CD4-positive, alpha-beta T cell treated with Interleukin-17A for 4 hours (primary cell): ENCODE measurements at regions not wholly inside any gene's neighbourhood (a gene's known extent, or its start where the extent isn't known, plus 50 kb on each side); places are given as distances from the start of the nearest gene placed in this dataset.
"Not testable (repeated sequence)": the region's sequence is repeated elsewhere in the genome, so short reads cannot be mapped to it uniquely, and the experiment has no call there.

Source experiments
- DNase-seq: peaks from one replicate; pipeline ENCODE4 v3.0.0-alpha.2; 2020; ENCODE audit warnings: mixed read lengths

DNA sequence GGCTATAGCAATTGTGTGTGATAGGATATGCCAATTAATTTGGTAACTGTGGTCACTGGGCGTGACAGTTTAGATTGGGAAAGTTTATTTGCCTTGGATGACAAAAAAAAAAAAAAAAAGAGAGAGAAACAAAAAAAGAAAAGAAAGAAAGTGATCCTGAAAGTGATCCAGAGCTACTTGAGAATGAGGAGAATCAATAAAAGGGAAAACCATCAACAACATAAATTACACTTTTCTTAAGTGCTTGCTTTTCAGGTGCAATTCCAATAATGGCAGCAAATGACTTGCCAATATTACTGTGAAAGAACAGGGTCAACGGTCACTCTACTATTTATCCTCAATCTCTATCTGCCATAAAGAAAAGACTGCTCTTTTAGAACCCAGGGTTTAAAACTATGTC, 191.8 kb upstream of the SEMA3C start:
- no peak for DNase-seq

DNA sequence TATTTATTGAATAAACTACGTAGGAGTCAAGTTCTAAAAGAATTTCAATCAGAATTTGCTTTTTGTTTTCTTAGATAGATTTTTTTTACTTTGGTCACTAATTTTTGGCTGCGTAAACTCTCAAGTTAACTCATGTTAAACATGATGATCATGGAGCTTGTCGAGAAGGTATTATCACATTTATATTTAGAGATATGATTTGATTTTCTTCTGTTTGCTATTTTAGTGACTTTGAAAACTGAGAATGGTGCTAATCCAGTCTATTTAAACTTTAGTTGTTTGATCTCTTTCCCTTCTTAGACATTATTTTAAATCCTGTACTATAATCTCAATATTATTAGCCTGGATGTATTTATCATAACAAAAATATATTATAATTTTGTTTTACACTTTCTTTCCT, 179.4 kb upstream of the SEMA3C start:
- DNase-seq, result no peak

DNA sequence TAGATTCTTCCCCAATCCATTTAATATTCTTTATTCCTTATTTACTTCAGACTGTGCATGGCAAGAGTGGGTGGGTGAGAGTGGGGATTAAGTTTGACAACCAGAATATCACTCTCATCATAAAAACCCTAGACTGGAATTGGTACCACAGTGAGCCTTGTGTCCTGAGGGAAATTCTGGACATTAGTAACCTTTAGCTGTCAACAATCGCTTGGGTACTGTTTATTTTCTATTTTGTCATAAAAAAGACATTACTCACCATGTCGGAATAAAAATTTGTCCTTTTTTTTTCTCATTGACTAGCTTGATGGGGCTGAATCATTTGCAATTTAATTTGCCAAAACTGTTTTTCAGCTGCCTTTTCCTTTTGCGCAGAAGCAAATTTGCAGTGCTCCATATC, 176.1 kb upstream of the SEMA3C start:
- DNase-seq, result no peak

DNA sequence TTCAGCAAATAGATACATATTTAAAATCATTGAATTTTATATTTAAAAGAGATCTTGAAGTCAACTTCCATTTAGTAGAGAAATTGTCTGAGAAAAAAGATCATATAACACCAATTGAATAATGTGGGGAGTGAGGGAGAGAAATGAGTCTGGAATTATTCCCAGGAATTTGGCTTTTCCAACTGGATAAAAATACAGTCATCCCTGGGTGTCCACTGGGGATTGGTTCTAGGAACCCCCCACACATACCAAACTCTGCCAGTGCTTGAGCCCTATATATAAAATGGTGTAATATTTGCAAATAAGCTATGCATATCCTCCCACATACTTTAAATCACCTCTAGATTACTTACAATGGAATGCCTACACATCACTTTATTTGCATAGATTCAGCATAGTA, 162.8 kb upstream of the SEMA3C start:
- DNase-seq, result no peak

DNA sequence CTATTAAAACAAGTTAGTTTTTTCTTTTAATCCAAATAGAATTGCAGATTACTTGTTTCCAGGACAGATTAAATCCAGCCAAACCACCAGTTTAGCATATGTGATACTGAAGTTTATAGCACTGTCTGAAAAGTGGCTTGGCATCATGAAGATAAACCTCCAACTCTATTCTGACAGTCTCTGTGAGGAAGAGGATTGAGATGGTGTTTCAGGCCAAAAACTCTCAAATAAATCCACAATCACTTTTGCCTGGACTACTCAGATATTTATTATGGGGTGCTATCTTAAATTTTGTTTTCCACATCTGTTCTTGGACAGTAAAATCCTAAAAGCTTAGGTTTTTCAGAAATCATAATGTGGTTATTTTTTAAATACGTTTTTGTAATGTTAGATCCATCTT, 161.7 kb upstream of the SEMA3C start:
- no peak for DNase-seq

DNA sequence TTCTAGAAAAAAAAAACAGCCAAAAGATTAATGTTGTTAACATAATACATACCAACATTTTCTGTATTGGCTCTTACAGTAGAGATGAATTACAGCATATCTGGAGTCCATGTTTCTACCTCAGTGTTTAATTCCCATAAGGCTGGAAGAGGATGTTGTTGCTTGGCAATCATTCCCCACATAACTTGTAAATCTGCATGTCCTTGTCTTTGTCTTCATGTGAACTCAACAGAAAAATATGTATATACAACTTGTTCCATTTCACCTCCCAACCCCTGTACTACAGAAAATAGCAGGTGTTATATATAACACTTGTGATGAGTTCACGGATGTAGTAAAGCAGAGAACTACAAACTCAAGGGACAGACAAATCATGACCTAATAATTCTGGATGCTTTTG, 160.9 kb upstream of the SEMA3C start:
- DNase-seq, result no peak

DNA sequence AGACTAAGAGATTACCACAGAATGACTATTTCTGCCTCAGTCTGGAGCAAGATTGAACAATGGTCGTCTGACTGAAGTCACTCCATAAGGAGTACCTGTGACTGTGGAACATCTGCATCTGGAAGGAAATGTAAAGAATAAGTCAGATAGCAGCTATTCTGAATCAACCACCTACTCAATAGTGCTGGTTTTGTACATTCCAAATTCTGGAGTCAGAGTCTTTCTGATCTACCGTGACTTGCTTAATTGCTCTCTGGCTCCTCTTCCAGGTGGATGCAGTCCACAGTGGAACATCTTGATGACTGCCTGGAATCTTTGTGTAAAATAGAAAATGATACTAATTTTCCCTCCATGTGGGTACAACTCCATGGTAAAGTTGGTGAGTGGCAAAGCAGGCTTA, 156.3 kb upstream of the SEMA3C start:
- no peak for DNase-seq

DNA sequence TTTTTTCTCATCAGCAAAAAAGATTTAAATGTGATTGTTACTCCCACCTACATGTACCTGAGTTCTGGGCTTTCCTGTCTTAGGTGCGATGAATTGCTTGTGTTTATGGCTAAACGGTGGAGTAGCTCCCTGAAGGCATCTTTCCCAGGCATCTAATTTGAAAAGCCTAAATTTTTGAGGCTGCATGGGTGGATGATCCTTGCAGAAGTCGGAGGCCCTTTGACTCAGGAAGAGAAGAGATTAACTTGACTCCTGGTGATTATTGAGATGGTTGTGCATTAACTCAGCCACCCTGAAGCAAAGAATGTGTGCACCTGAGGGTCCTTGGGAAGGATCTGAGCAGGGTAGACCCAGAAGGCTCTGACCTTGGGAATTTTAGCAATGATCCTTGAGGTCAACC, 155.6 kb upstream of the SEMA3C start:
- no peak for DNase-seq

DNA sequence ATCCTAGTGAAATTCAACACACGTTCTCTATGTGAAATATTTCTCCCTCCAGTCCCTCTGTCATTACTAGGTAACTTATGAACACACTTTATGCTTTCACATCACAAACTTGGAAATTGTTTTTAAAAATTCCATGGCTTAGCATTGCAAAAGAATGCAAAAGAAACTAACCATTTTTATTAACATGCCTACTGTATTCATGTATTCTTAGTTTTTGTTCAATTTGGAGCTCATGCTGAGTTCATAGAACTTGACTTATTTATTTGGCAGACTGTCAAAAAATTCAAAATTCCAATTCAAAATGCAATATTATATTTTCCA, 155.0 kb upstream of the SEMA3C start:
- DNase-seq, result no peak

DNA sequence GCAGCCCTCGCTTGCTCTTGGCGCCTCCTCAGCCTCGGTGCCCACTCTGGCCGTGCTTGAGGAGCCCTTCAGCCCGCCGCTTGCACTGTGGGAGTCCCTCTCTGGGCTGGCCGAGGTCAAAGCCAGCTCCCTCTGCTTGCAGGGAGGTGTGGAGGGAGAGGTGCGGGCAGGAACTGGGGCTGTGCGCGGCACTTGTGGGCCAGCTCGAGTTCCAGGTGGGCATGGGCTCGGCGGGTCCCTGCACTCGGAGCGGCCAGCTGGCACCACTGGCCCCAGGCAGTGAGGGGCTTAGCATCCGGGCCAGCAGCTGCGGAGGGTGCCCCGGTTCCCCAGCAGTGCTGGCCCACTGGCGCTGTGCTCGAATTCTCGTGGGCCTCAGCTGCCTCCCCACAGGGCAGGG, 152.1 kb upstream of the SEMA3C start:
- DNase-seq, result no peak

DNA sequence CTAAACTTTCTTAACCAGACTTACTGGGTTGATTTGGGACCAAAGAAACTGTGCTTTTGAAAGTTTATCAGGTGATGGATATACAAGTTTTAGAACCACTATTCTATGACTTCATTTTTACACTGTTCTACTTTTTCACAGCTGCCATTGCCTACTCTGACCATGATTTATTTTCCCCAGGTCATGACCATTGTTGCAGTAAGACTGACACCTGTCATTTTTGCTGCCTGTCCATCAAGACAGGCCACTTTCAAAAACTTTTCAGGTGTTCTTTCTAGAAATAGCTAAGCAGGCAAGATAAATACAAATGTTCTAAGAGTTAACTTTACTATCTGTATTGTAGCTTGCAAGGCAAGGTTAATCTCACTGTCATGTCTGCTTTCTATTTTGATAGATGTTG, 147.9 kb upstream of the SEMA3C start:
- DNase-seq, result no peak

DNA sequence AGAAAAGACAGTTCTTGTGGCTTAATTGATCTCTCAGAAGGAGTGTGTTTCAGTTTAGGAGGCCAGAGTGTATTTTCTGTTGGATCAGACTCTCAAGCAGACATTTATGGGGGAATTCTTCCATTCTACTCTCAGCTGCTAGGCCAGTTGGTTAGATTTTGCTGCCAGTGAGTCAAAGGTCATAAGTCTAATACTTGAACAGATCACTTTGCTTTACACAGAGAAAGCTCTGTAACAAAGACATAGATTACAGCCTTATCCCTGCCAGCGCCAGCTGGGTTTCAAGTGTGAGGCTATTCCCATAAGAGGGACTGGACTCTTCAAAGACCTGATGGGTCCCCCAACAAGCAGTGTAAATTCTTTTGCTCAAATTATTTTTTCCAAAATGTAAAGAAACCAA, 145.6 kb upstream of the SEMA3C start:
- DNase-seq, result no peak

DNA sequence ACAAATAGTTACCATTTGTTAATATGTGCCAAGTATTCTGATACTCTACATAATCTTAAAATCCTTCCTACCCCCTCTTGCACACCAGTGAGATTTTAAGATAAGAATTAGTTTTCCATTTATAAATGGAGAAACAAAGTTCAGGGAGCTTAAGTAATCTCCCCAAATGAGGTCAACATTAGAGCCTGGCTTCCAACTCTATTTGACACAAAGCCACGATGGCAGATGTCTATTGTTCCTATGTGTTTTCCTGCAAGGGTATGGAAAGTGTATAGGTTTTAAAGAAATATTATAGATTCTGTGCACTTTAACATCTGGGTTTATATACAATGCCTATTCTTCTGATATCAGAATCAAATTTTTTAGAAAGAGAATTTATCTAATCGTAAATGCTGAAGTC, 143.9 kb upstream of the SEMA3C start:
- DNase-seq, result no peak

DNA sequence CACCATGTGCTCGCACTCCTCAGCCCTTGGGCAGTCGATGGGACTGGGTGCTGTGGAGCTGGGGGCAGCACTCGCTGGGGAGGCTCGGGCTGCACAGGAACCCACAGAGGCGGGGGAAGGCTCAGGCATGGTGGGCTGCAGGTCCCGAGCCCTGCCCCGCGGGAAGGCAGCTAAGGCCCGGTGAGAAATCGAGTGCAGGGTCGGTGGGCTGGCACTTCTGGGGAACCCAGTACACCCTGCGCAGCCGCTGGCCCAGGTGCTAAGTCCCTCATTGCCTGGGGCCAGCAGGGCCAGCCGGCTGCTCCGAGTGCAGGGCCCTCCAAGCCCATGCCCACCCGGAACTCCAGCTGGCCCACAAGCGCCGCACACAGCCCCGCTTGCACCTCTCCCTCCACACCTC, 138.6 kb upstream of the SEMA3C start:
- DNase-seq, result not testable (repeated sequence)

DNA sequence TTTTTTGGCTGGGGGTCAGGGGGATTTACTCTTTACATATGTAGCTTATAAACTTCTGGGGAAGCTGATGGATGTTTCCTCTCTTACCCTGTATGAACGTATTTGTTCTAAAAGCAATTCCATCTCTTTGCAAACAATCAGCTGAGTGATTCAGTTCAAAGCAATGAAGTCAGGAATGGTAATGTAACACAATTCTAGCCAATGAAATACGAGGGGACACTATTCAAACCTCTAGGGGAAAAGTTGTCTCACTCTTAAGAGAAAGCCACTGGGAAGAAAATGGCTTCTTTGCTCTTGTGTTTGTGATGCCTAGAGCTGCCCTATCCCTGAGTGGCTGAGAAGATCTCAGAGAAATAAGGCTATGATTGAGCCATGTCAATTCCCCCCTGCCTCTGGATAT, 134.8 kb upstream of the SEMA3C start:
- no peak for DNase-seq

DNA sequence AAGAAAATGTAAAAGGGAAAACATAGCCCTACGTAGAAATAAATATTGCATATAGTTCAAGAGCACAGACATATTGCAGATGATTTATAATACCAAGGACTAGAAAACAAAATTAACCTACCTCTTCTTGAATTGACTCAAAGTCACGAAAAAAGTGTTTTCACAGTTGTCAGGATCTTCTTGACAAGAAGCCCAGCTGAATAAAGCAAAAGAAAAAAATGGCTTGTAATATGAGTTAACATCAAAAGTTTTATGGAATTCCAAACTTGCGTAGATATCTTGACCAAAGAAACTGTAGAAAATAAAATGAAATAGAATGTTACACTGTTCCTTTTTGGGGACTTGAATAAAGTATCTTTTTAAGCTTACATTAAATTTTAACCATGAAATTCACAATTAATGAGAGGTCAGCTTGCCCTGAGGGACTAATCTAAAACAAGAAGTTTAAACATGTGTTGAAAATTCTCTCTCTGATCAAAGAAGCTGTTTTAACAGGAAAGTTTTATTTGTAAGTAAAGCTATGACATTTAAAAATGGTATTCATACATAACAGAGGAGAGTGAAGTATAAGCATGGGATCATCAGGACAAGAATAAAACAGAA, 133.1 kb upstream of the SEMA3C start:
- no peak for DNase-seq

DNA sequence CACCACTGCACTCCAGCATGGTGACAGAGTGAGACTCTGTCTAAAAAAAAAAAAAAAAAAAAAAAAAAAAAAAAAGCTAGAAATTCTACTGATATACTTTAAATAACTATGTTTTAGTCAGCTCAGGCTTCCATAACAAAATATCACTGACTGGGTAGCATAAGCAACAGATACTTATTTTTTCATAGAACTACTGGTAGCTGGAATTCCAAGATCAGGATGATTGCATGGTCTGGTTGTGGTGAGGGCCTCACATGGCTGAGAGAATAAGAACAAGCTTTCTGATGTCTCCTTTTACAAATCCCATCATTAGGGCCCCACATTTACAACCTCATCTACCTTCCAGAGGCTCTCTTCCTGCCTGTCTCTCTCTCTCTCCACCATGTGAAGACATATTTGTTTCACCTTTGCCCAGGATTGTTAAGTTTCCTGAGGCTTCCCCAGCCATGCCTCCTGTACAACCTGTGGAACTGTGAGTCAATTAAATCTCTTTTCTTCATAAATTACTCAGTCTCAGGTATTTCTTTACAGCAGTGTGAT, 126.7 kb upstream of the SEMA3C start:
- DNase-seq, result no peak

DNA sequence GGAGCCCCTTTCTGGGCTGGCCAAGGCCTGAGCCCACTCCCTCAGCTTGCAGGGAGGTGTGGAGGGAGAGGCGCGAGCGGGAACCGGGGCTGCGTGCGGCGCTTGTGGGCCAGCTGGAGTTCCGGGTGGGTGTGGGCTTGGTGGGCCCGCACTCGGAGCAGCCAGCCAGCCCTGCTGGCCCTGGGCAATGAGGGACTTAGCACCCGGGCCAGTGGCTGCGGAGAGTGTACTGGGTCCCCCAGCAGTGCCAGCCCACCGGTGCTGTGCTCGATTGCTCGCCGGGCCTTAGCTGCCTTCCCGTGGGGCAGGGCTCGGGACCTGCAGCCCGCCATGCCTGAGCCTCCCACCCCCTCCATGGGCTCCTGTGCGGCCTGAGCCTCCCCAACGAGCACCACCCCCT, 123.8 kb upstream of the SEMA3C start:
- DNase-seq, result not testable (repeated sequence)

DNA sequence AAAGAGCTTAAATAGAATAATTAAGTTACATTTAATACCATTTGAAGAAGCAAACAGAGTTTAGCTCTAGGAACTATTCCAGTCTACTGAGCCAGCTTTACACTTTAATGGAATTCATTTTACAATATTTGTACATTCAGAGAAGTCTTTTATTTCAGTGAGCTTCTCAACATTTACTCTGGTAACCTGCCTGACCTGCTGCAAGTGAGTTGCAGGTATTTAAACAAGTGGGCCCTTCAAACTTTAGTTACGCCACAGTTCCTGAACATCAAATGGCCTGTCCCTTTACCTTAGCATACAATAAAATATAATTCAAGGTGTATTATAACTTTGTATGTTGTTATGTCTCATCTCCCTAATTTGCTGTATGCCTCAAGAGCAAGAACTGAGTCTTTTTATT, 121.6 kb upstream of the SEMA3C start:
- no peak for DNase-seq

DNA sequence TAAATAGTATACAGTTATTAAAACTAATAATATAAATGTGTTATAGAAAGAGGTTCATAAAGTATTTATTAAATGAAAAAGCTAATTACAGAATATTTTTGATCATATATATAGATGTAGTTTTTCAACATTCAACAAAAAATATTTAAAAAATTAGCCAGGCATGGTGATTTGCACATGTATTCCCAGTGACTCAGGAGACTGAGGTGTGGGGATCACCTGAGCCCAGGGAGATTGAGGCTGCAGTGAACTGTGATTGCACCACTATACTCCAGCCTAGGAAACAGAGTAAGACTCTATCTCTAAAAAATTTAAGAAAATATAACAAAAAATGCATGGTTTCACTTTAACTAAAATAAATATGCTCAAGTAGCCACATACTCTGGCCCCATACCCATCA, 118.0 kb upstream of the SEMA3C start:
- no peak for DNase-seq

DNA sequence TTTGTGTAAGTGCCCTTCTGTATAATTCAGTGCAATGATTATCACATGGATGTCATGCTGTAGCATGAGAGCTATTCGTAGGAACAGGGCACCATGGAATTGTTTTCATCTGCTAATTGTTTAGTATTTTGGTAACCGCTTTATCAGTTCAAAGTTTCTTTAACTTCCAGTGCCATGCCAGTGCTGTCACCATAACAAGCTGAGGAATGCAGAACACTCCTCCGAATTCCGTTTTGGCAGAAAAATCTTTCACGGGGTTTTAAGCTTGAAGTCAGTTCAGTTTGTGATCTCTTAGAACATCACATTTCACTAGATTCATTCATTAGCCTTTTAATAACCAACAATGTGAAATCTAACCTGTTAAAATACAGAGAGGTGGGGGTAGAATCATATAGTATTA, 117.2 kb upstream of the SEMA3C start:
- DNase-seq, result no peak

DNA sequence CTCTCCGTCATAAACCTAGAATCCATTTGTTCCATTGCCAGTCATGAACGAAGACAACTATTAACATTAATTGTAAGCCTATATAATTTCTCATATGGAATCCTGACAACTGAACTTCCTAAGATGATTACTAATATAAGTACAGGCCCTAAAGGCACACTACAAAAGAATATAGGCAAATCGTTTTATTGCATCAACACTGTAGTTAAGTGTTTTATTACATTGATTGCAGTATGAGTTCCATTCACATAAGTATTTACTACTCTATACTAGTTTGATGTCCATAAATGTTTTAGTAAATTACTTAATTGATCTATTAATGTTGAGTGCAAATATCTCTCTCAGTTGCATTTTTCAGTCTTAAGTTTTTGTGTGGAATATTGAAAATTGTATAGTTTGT, 113.1 kb upstream of the SEMA3C start:
- DNase-seq, result no peak

DNA sequence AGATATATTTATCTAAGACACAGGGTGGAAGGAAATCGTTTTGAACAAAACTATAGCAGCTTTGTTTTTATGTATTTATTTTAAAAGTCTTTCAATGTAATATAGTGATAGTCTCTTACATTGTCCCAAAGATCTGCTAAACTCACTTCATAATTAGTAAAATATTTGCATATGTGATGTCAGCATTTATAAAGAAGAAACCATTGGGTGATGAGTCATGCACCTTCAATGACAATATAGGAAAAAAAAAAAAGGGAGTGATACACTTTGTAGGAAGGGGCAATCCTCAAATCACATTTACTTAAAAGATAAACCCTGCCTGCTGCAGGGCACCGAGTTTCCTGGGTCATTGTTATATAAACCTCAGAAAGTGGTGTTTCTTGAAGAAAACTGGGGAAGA, 112.4 kb upstream of the SEMA3C start:
- DNase-seq, result no peak

DNA sequence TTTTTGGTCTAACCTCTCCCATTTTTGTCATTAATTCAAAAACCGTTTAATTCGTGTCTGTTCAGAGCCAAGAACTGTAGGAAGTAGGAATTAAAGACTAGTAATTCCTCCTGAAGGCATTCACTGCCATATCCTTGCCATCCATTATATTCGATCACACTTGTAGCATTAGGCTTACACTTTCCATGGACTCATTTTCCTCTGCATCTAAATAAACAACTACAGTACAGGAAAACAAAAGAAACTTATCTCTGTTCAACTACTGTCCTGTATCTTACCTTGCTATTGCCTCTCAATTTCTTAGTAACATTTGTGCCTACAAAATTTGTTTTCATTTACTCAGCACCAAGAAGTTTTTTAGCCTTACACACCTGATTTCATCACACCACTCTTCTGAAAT, 111.6 kb upstream of the SEMA3C start:
- DNase-seq, result no peak

DNA sequence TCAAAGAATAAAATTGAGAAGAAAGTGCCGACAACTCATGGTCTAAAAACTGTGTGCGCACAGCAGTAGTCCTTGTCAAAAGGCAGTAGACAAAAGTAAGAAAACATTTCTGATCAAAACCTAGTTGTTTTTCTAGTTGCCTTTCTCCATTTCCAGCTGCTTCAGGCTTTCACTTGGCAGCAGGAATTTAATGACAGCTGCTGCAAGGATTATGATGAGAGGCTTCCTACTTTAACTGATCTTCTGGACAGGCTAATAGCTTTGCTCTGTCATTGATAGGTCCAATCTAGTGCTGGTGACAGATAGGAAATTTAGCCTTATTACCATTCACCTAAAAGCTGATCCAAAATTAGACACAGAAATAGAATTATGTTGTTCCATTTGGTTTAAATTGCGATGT, 110.7 kb upstream of the SEMA3C start:
- DNase-seq, result no peak

DNA sequence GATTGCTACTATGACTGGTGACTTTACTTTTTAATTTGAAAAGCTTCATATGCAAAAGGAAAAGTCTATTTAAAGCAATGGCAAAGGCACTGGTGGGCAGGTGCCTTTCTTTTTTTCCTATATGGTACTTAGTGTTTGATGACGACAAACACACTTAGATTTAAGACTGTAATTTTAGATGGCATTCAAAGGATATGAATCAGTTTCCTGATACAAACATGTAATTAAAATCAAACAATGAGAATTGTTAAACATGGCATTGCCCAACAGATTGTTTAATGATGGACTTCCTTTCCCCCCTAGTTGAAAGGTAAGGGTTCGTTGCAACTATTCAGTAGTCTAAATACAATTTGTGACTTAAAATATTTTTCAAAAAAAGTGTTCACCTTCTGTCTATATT, 106.5 kb upstream of the SEMA3C start:
- no peak for DNase-seq
